WTC11 (cell line): ENCODE measurements at regions not wholly inside any gene's neighbourhood (a gene's known extent, or its start where the extent isn't known, plus 50 kb on each side); places are given as distances from the start of the nearest gene placed in this dataset.

ENCODE experiments used
- ATAC-seq: fragments of 200-7000 bp; cut with Tn5 transposase; 2 replicates; pipeline ENCODE4 v1.10.0; 2021; ENCODE audit warnings: mild to moderate bottlenecking, moderate library complexity
- CTCF ChIA-PET: fragments of 300-600 bp; sonication (Branson Sonifier 250); formaldehyde crosslinking; loops from one replicate; lab custom pipeline; 2021; ENCODE audit warnings: antibody characterized with exemption; lab: Charles Lee
- POLR2A ChIA-PET: fragments of 350-600 bp; sonication (Branson Sonifier 250); formaldehyde crosslinking; loops from one replicate; lab custom pipeline; 2021; ENCODE audit warnings: antibody characterized with exemption; lab: Charles Lee
- DNase-seq: peaks from one replicate; pipeline ENCODE4 v3.0.0; 2021; ENCODE audit warnings: low spot score
- H3K27ac Mint-ChIP-seq: 2 replicates; pipeline ENCODE4 v1.8.0; 2021; ENCODE audit warnings: mixed read lengths
- H3K27me3 Mint-ChIP-seq: 2 replicates; pipeline ENCODE4 v1.8.0; 2021; ENCODE audit warnings: low read depth, mild to moderate bottlenecking, moderate library complexity, mixed read lengths
- H3K36me3 Mint-ChIP-seq: 2 replicates; pipeline ENCODE4 v1.8.0; 2021; ENCODE audit warnings: mixed read lengths
- H3K4me1 Mint-ChIP-seq: 2 replicates; pipeline ENCODE4 v1.8.0; 2022; ENCODE audit warnings: mixed read lengths
- H3K4me3 Mint-ChIP-seq: 2 replicates; pipeline ENCODE4 v1.8.0; 2021; ENCODE audit warnings: mild to moderate bottlenecking, moderate library complexity, mixed read lengths
- H3K9me3 Mint-ChIP-seq: 2 replicates; pipeline ENCODE4 v1.8.0; 2021; ENCODE audit warnings: mixed read lengths
- ATF3 ChIP-seq: sonication (generic); formaldehyde crosslinking; conservative IDR thresholded peaks from 2 replicates; pipeline ENCODE4 v1.8.1; 2022; ENCODE audit warnings: mild to moderate bottlenecking, missing genetic modification reagents
- ATF6 ChIP-seq: sonication (generic); formaldehyde crosslinking; IDR thresholded peaks from 2 replicates; pipeline ENCODE4 v1.8.1; 2023; ENCODE audit warnings: mild to moderate bottlenecking, missing genetic modification reagents
- CREB1 ChIP-seq: sonication (generic); formaldehyde crosslinking; IDR thresholded peaks from 2 replicates; pipeline ENCODE4 v1.8.0; 2023; ENCODE audit warnings: mild to moderate bottlenecking, missing genetic modification reagents
- GABPB1 ChIP-seq: sonication (generic); formaldehyde crosslinking; IDR thresholded peaks from 2 replicates; pipeline ENCODE4 v1.8.1; 2023; ENCODE audit warnings: mild to moderate bottlenecking, missing genetic modification reagents
- GRHL2 ChIP-seq: fragments of 250-450 bp; sonication (Bioruptor Pico); IDR thresholded peaks from 2 replicates; pipeline ENCODE4 v1.8.0; 2022; ENCODE audit warnings: mild to moderate bottlenecking, moderate library complexity; ENCODE audit not compliant: insufficient replicate concordance, severe bottlenecking
- GTF2I ChIP-seq: fragments of 250-450 bp; sonication (Bioruptor Pico); conservative IDR thresholded peaks from 2 replicates; pipeline ENCODE4 v1.4.0; 2021; ENCODE audit warnings: mild to moderate bottlenecking
- NR3C1 ChIP-seq: sonication (generic); formaldehyde crosslinking; conservative IDR thresholded peaks from 2 replicates; pipeline ENCODE4 v1.8.1; 2023; ENCODE audit warnings: low read depth, mild to moderate bottlenecking, missing genetic modification reagents
- PRRX2 ChIP-seq: fragments of 250-450 bp; sonication (Bioruptor Pico); IDR thresholded peaks from 2 replicates; pipeline ENCODE4 v1.8.0; 2021; ENCODE audit warnings: mild to moderate bottlenecking
- SOX15 ChIP-seq: fragments of 250-450 bp; sonication (Bioruptor Pico); IDR thresholded peaks from 2 replicates; pipeline ENCODE4 v1.9.0; 2021; ENCODE audit warnings: mild to moderate bottlenecking
- SP1 ChIP-seq: sonication (generic); formaldehyde crosslinking; conservative IDR thresholded peaks from 2 replicates; pipeline ENCODE4 v1.8.1; 2022; ENCODE audit warnings: missing genetic modification reagents
- ZBTB43 ChIP-seq: sonication (generic); formaldehyde crosslinking; IDR thresholded peaks from 2 replicates; pipeline ENCODE4 v1.8.1; 2023; ENCODE audit warnings: mild to moderate bottlenecking, missing genetic modification reagents
- ZMAT4 ChIP-seq: fragments of 250-450 bp; sonication (Bioruptor Pico); IDR thresholded peaks from 2 replicates; pipeline ENCODE4 v1.9.0; 2021; ENCODE audit warnings: mild to moderate bottlenecking
- ZNF281 ChIP-seq: sonication (generic); formaldehyde crosslinking; IDR thresholded peaks from 2 replicates; pipeline ENCODE4 v1.8.0; 2023; ENCODE audit warnings: mild to moderate bottlenecking, missing genetic modification reagents
- ZNF512 ChIP-seq: sonication (generic); formaldehyde crosslinking; IDR thresholded peaks from 2 replicates; pipeline ENCODE4 v1.8.1; 2022; ENCODE audit warnings: missing genetic modification reagents, borderline replicate concordance
- ZNF532 ChIP-seq: fragments of 250-450 bp; sonication (Bioruptor Pico); IDR thresholded peaks from 2 replicates; pipeline ENCODE4 v1.9.0; 2021; ENCODE audit warnings: mild to moderate bottlenecking, borderline replicate concordance

- ChIA-PET CTCF (no interaction called here), POLR2A (no interaction called here)
- Mint-ChIP-seq H3K4me3 (no peak overlapping the region), H3K9me3 (no peaks in the 10 kb centered on the region), H3K4me1 (no peaks in the 10 kb centered on the region), H3K27me3 (no peaks in the 10 kb centered on the region), H3K27ac (no peak overlapping the region), H3K36me3 (no peaks in the 10 kb centered on the region)
- TF ChIP-seq ZNF532 (CRISPR knock-in tag) (no peak), ZBTB43 (CRISPR knock-in tag) (no peak), NR3C1 (CRISPR knock-in tag) (no peak), CREB1 (no peak)
- DNase-seq (no peak), ATAC-seq (no peak)
Measured at GRCh38 chr1:24999906-25000305, 69.8 kb upstream of the RUNX3 start.

- POLR2A ChIA-PET: no interaction called here
- TF ChIP-seq PRRX2 (CRISPR knock-in tag): no peak
- TF ChIP-seq GTF2I (CRISPR knock-in tag): no peak
- no peak for TF ChIP-seq SOX15 (CRISPR knock-in tag)
- no peak for TF ChIP-seq ZNF281 (CRISPR knock-in tag)
- no peak for TF ChIP-seq SP1 (CRISPR knock-in tag)
- TF ChIP-seq GRHL2 (CRISPR knock-in tag): no peak
- no peak for TF ChIP-seq ZNF512 (CRISPR knock-in tag)
- no peak for TF ChIP-seq ATF6 (CRISPR knock-in tag)
- no peak for TF ChIP-seq GABPB1
- TF ChIP-seq ZMAT4: no peak
- no peak for TF ChIP-seq ATF3 (CRISPR knock-in tag)
- TF ChIP-seq, all 79 proteins: peak for 0
- Mint-ChIP-seq H3K9me3 (no peaks in the 10 kb centered on the region), H3K36me3 (no peaks in the 10 kb centered on the region), H3K27ac (peak overlapping the region; percentile 51; the same call in 1 of the 2 replicates), H3K27me3 (no peaks in the 10 kb centered on the region), H3K4me1 (no peaks in the 10 kb centered on the region), H3K4me3 (no peak overlapping the region)
- ATAC-seq: no peak
- CTCF ChIA-PET: no interaction called here
- DNase-seq: no peak
Measured at GRCh38 chr1:24999426-24999825, 69.3 kb upstream of the RUNX3 start.
